H1 (cell line): ENCODE measurements at regions not wholly inside any gene's neighbourhood (a gene's known extent, or its start where the extent isn't known, plus 50 kb on each side); places are given as distances from the start of the nearest gene placed in this dataset.

Experiments used
- CHD1 ChIP-seq: IDR thresholded peaks from 2 replicates; pipeline ENCODE4 v1.6.1; 2012; ENCODE audit warnings: low read depth, low read length, improper control_type of control experiment
- CREB1 ChIP-seq: IDR thresholded peaks from 2 replicates; pipeline ENCODE4 v1.6.1; 2012; ENCODE audit warnings: inconsistent platforms
- KDM1A ChIP-seq: fragments of 200-600, 300-600 bp; sonication (generic); IDR thresholded peaks from 2 replicates; pipeline ENCODE4 v1.7.1; 2016; ENCODE audit warnings: mild to moderate bottlenecking, low read length, borderline replicate concordance
- KDM4A ChIP-seq: IDR thresholded peaks from one replicate; pipeline ENCODE4 v1.7.1; 2012; ENCODE audit warnings: low read depth, mild to moderate bottlenecking, moderate library complexity, low read length, inconsistent platforms; ENCODE audit not compliant: severe bottlenecking
- SAP30 ChIP-seq: fragments of 300-600 bp; sonication (generic); IDR thresholded peaks from 2 replicates; pipeline ENCODE4 v1.7.1; 2012; ENCODE audit warnings: low read length, moderate library complexity, mild to moderate bottlenecking, inconsistent platforms; ENCODE audit not compliant: insufficient read depth, insufficient replicate concordance

- TF ChIP-seq CHD1 = no peak
- no peak for TF ChIP-seq KDM4A
- TF ChIP-seq CREB1 = no peak
- no peak for TF ChIP-seq SAP30
- no peak for TF ChIP-seq KDM1A
Observed at GRCh38 chr2:66853585-66853984, 418.7 kb downstream of the MEIS1 start (continued).
